Activated T-cell treated with anti-CD3 and anti-CD28 coated beads, Interleukin-2, amount 50 U/mL, for 72 hours (primary cell): ENCODE measurements at regions not wholly inside any gene's neighbourhood (a gene's known extent, or its start where the extent isn't known, plus 50 kb on each side); places are given as distances from the start of the nearest gene placed in this dataset.
"Not testable (repeated sequence)": the region's sequence is repeated elsewhere in the genome, so short reads cannot be mapped to it uniquely, and the experiment has no call there.

Source experiments
- ATAC-seq, 2 donors: fragments of 150-1000 bp; cut with Tn5 transposase; replicated peaks in 1 of 2; 2 replicates each; pipeline ENCODE4 v1.10.0; 2021; ENCODE audit warnings: moderate library complexity in 2 of 2, mild to moderate bottlenecking in 1 of 2
- DNase-seq, 2 donors: peaks; one replicate each; pipeline ENCODE4 v3.0.0; 2021 to 2022; ENCODE audit warnings: mixed read lengths in 1 of 2
- H3K27ac Mint-ChIP-seq: one replicate; pipeline ENCODE4 v1.8.0; 2022; ENCODE audit warnings: mild to moderate bottlenecking, moderate library complexity, mixed read lengths
- H3K27me3 Mint-ChIP-seq: one replicate; pipeline ENCODE4 v1.8.0; 2022; ENCODE audit warnings: low read depth, mixed read lengths
- H3K36me3 Mint-ChIP-seq, 2 donors: one replicate each; pipeline ENCODE4 v1.8.0; 2022; ENCODE audit warnings: mixed read lengths in 2 of 2, mild to moderate bottlenecking in 1 of 2; ENCODE audit not compliant: insufficient read depth in 2 of 2
- H3K4me1 Mint-ChIP-seq: one replicate; pipeline ENCODE4 v1.8.0; 2022; ENCODE audit warnings: low read depth, mixed read lengths
- H3K4me3 Mint-ChIP-seq, 2 donors: one replicate each; pipeline ENCODE4 v1.8.0; 2022; ENCODE audit warnings: mild to moderate bottlenecking in 2 of 2, mixed read lengths in 2 of 2, moderate library complexity in 2 of 2
- H3K9me3 Mint-ChIP-seq, 2 donors: one replicate each; pipeline ENCODE4 v1.8.0; 2022; ENCODE audit warnings: mixed read lengths in 2 of 2

- not testable (repeated sequence) for ATAC-seq, H3K4me1 Mint-ChIP-seq, H3K27me3 Mint-ChIP-seq, DNase-seq, H3K36me3 Mint-ChIP-seq, H3K9me3 Mint-ChIP-seq, H3K27ac Mint-ChIP-seq, H3K4me3 Mint-ChIP-seq
Measured at GRCh38 chr9:29189221-29189620, 1615.9 kb upstream of the C9orf72 start.

DNA sequence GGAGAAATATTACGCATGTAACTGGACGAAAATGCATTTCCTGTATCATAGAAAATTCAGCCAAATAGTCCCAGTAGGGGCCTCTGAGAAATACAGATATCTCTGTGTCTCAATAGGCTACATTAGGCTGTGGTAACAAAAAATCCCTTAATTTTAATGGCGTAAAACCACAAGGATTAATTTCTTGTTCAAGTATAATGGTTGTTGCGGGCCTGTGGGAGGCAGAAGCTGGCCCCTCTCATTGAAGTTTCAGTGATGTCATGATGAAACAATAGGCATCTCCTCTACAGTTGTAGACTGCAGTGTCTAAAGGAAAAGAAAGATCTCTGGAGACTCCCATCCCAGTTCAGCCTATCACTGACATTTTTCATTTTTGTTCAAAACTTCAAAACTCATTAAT, 1625.6 kb upstream of the C9orf72 start:
- no peaks in the 10 kb centered on the region for H3K27me3 Mint-ChIP-seq
- H3K36me3 Mint-ChIP-seq: no peaks in the 10 kb centered on the region
- H3K9me3 Mint-ChIP-seq: no peaks in the 10 kb centered on the region
- no peaks in the 10 kb centered on the region for H3K4me1 Mint-ChIP-seq
- H3K27ac Mint-ChIP-seq: no peak overlapping the region
- DNase-seq: no peak
- H3K4me3 Mint-ChIP-seq: no peak overlapping the region
- ATAC-seq: no peak

GRCh38 chr9:29199975-29200374, 1626.7 kb upstream of the C9orf72 start:
- H3K4me3 Mint-ChIP-seq: no peak overlapping the region
- no peak for DNase-seq
- no peaks in the 10 kb centered on the region for H3K27me3 Mint-ChIP-seq
- no peaks in the 10 kb centered on the region for H3K9me3 Mint-ChIP-seq
- ATAC-seq: no peak
- no peaks in the 10 kb centered on the region for H3K4me1 Mint-ChIP-seq
- H3K27ac Mint-ChIP-seq: no peak overlapping the region
- no peaks in the 10 kb centered on the region for H3K36me3 Mint-ChIP-seq

DNA sequence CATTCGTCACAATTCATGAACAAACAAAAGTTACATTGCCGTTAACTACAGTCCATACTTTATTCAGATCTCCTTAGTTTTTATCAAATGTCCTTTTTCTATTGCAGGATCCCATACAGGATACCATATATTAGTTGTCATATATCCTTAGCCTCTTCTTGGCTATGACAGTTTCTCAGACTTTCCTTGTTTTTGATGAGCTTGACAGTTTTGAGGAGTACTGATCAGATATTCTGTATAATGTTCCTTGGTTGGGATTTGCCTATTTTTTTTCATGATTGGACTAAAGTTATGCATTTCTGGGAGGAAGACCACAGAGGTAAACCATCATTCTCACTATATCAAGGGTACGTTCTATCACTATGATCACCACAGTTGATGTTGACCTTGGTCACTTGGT, 1627.4 kb upstream of the C9orf72 start:
- no peaks in the 10 kb centered on the region for H3K4me1 Mint-ChIP-seq
- no peaks in the 10 kb centered on the region for H3K36me3 Mint-ChIP-seq
- no peak for DNase-seq
- H3K9me3 Mint-ChIP-seq: no peaks in the 10 kb centered on the region
- H3K27ac Mint-ChIP-seq: no peak overlapping the region
- no peak overlapping the region for H3K4me3 Mint-ChIP-seq
- H3K27me3 Mint-ChIP-seq: no peaks in the 10 kb centered on the region
- no peak for ATAC-seq

- Mint-ChIP-seq H3K4me1 (no peaks in the 10 kb centered on the region), H3K4me3 (no peak overlapping the region), H3K36me3 (no peaks in the 10 kb centered on the region), H3K9me3 (no peaks in the 10 kb centered on the region), H3K27me3 (no peaks in the 10 kb centered on the region), H3K27ac (no peak overlapping the region)
- ATAC-seq (no peak), DNase-seq (no peak)
Measured at GRCh38 chr9:29203244-29203930, 1630.1 kb upstream of the C9orf72 start.

- DNase-seq: no peak
- Mint-ChIP-seq H3K4me1 (peaks cover 17% of the 10 kb centered on the region), H3K36me3 (peaks cover 0 to 1% of the 10 kb centered on the region in 2 donors), H3K4me3 (no peak overlapping the region), H3K27ac (no peak overlapping the region), H3K27me3 (peaks cover 27% of the 10 kb centered on the region), H3K9me3 (no peaks in the 10 kb centered on the region)
- no peak for ATAC-seq
Measured at GRCh38 chr9:29208670-29209069, 1635.4 kb upstream of the C9orf72 start.

GRCh38 chr9:29209748-29210291, 1636.5 kb upstream of the C9orf72 start:
- DNase-seq: no peak
- Mint-ChIP-seq H3K9me3 (no peaks in the 10 kb centered on the region), H3K4me1 (peaks cover 22% of the 10 kb centered on the region), H3K4me3 (no peak overlapping the region), H3K36me3 (peaks cover 0 to 1% of the 10 kb centered on the region in 2 donors), H3K27ac (no peak overlapping the region), H3K27me3 (peaks cover 39% of the 10 kb centered on the region)
- ATAC-seq: no peak

- Mint-ChIP-seq H3K9me3 (no peaks in the 10 kb centered on the region), H3K4me1 (peaks cover 22% of the 10 kb centered on the region), H3K27ac (no peak overlapping the region), H3K36me3 (peaks cover 0 to 1% of the 10 kb centered on the region in 2 donors), H3K4me3 (peak overlapping the region in 1 of 2 donors; percentile 27), H3K27me3 (peaks cover 51% of the 10 kb centered on the region)
- ATAC-seq: no peak
- DNase-seq: no peak
Measured at GRCh38 chr9:29211003-29211579, 1637.8 kb upstream of the C9orf72 start.

GRCh38 chr9:29211580-29212396, 1638.5 kb upstream of the C9orf72 start:
- Mint-ChIP-seq H3K36me3 (peaks cover 0 to 1% of the 10 kb centered on the region in 2 donors), H3K4me3 (peak overlapping the region; percentile 27 to 33), H3K27ac (no peak overlapping the region), H3K27me3 (peaks cover 58% of the 10 kb centered on the region), H3K9me3 (no peaks in the 10 kb centered on the region), H3K4me1 (peaks cover 22% of the 10 kb centered on the region)
- peak; percentile 49 to 56 for DNase-seq
- peak; percentile 76 to 87 for ATAC-seq

GRCh38 chr9:29212397-29213387, 1639.4 kb upstream of the C9orf72 start:
- Mint-ChIP-seq H3K36me3 (peaks cover 0 to 1% of the 10 kb centered on the region in 2 donors), H3K27ac (no peak overlapping the region), H3K9me3 (no peaks in the 10 kb centered on the region), H3K27me3 (peaks cover 64% of the 10 kb centered on the region), H3K4me3 (peak overlapping the region; percentile 71 to 78), H3K4me1 (peaks cover 22% of the 10 kb centered on the region)
- no peak for DNase-seq
- ATAC-seq: peak in 1 of 2 donors; percentile 36

DNA sequence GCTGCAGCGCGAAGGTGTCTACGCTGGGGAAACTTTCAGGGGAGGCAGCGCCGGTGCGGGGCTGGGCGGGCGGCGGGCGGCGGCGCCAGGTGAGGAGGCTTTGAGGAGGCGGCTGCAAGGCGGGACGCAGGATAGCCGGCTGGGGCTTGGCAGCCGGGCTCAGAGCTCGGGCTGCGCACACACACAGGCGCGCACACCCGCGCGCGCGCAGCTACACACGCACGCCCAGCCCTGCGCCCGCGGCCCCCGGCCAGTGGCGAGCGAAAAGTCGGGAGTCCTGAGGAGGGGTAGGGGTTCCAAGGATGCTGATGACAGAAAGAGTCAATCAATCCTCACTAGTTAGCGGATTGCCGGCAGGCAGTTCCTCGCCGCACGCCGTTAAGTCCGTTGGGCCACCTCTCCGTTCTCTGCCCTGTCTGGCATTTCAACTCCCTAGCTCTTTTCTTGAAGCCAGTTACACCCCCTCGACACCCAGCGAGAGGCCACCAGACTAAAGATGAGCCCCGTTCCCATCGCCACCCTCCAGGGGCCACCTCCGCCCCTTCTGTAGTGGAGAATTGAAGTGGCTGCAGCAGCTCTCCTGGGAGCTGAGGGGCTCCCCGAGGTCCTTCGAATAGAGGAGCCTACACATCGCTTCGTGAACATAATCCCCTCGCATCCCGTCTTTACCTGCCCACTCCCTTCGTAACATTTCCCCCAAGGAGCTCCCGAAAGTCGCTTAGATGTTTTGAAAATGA, 1640.3 kb upstream of the C9orf72 start, which contains the start of gene LINGO2:
LINGO2 (minus strand) TSS at position 185 of the 737 bp plus-strand sequence.
- H3K36me3 Mint-ChIP-seq: peaks cover 0 to 1% of the 10 kb centered on the region in 2 donors
- peaks cover 68% of the 10 kb centered on the region for H3K27me3 Mint-ChIP-seq
- peak within 1 kb of the TSS; percentile 71 to 78 for H3K4me3 Mint-ChIP-seq
- H3K9me3 Mint-ChIP-seq: no peaks in the 10 kb centered on the region
- DNase-seq (no peak), ATAC-seq (no peak)
- peak within 1 kb of the TSS; percentile 54 for H3K27ac Mint-ChIP-seq
- H3K4me1 Mint-ChIP-seq: peaks cover 22% of the 10 kb centered on the region
